Stimulated activated CD8-positive, alpha-beta memory T cell treated with anti-CD3 and anti-CD28 coated beads, Interleukin-4, amount 100 ng/mL, for 24 hours (primary cell): ENCODE measurements at regions not wholly inside any gene's neighbourhood (a gene's known extent, or its start where the extent isn't known, plus 50 kb on each side); places are given as distances from the start of the nearest gene placed in this dataset.

ENCODE experiments used
- DNase-seq: peaks from one replicate; pipeline ENCODE4 v3.0.0-alpha.2; 2020; ENCODE audit warnings: low read depth

DNA sequence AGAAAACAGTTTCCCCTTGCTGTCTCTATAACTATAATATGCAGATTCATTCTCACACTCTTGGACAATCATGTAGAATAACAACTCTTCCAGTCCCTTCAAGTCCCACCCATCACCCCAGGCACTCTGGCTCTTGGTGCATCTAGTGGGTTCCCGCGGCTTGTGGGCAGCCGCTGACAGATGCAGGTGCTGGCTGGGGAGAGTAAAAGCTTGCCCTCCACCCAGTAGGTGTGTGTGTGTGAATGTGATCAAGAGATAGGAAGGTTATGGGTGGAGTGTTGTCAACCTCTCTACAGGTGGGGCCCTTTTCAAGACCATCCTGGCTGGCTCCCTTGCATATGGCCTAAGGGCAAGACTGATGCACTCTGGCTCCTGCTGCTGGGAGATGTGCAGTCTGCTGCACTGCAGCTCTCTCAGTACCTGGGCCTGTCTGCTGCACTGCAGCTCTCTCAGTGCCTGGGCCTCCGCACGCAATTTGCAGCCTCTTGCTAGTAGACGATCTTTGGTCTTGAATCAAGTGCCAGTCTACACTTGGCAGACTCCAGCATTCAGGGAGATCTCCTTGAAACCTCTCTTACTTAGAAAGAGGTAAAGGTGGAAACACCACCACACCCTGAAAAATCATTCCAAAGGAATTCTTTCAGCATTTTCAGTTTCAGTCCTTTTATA lies 189.7 kb upstream of the GDNF start:
- DNase-seq, result no peak

DNA sequence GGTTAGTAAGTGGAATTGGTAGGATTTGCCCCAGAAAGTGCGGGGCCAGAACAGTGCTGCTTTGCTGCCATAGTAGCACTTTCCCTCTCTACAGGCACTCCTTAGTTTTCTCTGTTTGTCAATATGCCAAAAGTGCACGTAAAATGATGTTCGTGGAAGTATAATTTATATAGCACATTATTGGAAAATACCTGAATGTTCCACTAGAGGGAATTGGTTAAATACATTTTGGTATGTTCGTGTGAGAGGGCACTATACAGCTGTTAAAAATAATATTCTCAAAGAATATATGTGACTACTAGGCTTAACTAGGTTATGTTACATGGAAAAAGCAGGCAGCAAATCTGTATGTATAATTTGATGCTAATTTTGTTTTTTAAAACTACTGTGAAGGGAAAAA lies 184.0 kb upstream of the GDNF start:
- no peak for DNase-seq

DNA sequence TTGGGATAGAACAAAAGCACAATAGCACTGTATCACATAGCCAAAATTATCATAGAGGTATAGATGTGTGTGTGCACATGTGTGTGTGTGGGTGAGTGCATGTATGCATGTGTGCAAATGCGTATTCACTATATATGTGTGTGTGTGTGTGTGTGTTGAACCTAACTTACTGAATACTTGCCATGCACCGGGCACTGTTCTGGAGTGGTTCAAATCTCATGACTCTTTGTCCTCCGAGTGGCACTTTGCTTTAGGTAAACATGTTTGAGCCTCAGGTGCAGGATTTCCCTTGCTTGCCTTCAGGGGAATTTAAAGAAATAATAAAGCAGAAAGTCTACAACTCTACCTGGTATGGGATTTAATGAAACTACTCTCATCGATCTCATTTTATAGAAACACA lies 183.5 kb upstream of the GDNF start:
- DNase-seq, result no peak

DNA sequence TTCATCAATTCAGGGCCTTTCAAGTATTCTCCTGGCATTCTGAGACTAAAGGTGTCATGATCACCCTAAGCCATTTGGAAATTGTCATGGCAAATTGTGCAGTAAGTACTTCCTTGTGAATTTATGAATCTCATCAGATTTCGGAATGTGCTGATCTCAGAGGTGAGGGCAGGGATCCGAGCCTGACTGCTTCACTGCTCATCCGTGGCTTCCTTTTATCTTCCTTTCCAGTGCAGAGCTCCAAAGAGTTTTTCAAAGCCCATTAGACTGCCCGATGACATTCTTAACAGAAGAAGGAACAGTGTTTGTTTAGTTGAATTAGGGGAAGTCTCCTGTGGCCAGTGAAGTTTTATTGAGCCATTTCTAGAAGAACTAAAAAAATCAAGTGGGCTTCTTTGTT lies 182.8 kb upstream of the GDNF start:
- DNase-seq, result no peak

DNA sequence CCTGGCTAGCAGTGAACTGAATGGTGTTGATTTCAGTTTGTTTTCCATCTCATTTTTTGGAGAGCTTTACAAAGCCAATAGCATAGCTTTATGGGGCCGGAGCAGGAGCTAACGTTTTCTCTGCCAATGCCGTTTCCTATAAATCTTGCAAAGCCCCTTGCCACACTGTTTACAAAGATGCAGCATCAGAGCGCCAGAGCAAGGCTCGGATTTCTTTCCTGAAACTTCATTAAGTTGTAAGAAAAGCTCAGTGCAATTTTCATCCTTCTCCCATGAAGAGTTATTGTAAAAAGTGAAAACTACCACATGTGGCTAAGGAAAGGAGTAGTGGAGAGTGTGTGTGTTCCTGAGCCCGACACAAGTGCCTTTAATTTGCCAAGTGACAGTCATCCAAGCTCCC lies 178.2 kb upstream of the GDNF start:
- no peak for DNase-seq

DNA sequence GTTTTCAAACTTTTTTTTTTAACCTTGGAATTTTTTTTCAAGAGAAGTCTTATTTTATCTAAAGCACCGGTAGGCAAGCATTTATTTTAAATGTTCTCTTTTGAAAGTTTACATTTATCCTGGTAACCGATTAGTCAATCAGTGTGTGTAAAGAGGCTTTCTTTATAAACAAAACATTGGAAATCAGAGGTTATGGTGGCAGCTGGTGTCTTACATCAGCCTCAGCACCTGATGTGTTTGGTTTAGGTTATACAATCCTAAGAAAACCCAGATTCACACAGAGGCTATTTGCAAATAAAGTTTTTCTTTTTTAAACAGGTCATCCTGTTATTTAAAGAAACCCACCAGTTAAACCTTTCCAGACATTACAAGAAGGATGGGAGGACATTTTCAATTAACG lies 173.3 kb upstream of the GDNF start:
- DNase-seq, result no peak

DNA sequence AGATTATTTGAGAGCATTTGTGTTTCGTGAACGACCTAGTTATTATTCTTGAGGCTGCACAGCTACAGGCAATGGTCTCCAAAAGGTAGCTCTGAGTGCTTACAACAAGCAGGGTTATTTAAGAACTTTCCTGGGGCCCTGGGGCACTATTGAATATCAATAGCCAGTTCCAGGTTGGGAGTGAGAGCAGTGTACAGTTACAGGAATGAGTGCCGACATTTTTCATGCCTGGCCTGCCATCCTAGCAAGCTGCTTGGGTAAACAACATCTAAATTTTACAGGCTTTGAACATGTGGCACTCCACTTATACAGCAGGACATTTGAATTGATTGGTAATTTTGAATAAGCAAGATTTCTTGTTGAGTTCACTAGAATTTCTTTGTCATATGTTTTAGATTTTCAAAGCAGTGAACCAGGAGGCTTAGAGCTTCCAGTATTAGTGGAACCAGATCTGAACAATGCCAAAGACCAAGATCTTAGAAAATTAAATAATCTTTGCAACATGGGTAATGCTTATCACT lies 171.9 kb upstream of the GDNF start:
- no peak for DNase-seq

DNA sequence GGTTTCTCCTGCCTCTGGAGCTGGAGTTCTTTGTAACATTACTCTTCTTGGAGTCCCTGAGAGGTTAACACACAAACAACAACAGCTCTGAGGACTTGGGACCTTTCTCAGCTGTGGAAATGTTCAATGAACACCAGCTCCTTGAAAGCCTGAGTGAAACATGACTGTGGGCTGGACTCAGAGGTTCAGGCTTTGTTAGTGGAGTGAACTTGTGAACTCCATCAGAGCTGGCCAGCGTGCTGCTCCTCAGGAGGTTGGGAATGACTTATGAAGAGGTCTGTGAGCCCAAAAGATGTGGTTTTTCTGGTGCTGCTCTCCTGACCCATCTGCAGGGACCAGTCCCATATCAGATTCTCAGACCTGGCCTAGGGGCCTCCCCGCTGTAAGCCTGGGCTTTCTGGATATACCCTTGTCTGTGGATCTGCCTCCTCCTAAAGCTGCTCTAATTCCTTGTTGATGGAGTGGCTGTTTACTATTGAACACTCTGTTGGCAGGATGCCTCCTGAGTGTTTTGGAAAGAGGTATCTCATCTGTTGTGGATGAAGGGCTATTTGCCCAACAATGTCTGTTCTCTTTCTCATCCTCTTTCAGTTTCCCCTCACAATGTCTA lies 170.0 kb upstream of the GDNF start:
- no peak for DNase-seq

DNA sequence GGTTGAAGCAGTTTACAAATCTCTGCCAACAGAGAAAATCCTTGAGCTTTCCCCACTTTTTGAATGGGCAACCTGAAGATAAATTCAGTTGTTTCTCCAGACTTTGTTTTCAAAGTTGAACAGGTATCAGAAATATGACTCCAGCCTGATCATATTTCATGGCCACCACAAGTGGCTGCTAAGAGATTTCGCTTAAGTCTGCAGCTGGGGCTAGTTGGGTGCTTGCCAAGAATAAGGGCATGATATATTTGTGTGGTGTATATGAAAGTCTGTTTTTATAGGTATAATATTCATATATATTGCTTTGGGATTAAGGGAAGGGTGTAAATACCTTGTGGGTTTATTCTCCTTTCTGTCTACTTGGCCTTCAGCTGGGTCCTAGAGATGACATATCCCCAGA lies 168.4 kb upstream of the GDNF start:
- no peak for DNase-seq

DNA sequence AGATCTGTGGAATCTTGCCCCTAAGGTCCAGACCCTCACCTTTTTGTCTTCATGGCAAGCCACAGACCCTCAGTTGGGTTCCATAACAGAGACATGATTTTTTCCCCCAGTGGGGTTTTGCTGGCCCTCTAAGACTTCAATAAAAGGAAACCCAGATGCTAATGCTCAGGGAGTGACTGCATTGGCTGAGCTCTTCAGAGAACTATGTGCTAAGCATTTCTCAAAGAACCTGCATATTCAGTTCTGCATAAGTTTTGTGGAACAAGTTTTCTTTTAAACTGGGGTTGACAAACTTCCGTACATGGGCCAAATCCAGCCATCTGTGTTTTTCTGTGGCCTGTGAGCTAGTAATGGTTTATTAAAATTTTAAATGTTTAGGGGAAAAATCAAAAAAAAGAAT lies 159.8 kb upstream of the GDNF start:
- DNase-seq, result no peak

DNA sequence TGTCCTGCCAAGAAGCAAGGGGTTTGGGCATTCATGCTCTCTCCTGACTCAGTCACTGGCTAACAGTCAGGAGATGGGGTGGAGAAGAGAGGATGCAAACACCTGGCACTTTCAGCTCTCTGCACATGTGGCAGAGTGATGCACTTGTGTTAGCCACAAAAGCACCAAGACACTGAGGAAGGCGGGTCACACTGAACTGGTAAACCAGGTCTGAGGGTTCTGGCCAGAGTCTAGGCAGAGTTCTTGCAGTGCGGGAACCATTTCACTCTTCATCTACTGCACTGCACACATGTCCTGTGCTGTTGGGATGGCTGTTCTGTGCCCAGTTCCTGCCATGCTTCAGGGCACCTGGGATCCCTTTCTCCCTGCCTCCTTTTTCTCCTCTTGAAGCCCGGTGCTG lies 157.1 kb upstream of the GDNF start:
- no peak for DNase-seq

DNA sequence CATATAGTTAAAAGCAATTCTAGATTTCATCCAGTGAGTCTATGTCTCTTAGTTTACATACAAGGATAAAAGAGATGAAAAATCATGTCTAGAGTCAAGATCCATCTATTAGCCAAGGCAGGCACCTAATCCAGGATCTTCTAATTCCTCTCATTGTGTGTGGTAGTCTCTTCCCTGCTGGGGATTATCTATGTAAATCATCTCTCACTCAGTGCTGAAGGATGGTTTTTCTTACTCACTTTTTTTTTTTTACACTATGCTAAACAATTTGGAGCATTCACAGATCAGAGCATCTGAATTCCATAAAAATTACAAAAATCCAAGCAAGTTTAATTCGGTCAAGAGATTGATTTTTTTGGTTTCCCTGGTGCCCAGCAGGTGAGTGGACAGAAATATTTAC lies 154.9 kb upstream of the GDNF start:
- no peak for DNase-seq

DNA sequence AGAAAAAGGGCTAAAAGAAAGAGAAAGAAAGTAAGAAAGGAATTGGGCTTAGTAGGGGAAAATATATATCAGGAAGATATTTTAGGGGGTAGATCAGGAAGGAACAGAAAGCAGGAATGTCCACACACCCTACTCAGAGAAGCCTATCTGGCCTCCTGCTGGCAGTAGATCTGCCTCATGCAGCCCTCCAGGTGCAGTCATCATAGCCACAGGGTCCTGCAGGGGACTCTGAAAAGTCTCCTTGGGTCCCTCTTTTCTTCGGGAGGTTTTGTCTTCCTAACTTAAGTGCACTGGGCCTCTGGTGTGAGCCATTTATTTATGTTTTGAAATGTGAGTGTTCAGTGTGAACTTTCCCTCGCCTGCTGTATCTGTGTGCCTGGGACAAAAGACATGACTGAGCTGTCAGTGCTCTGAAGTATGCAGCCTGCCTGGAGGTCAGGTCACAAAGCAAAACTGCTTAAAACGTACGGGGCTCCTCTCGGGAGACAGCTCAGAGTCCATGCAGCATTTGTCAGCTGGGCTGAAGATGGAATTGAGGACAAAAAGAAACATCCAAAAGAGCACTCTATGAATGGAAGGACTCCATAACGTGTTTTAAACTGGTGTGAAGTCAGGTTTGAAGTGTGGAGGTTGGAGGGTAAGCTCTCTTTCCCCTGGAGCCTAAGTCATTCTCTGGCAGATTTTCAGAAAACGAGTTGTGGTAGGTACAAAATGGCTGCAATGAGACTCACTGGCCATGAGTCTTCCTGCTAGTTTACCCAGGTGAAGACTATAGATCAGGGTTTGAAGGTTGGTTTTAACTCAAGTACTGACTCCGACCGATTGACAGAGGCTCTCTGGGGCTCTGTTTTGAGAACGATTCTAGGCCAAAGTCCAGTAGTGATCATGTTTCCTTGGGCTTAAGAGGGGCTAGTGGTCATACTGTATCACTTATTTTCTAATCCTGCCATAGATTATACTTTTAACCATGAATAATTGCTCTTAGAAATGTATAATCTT lies 151.8 kb upstream of the GDNF start:
- DNase-seq, result no peak

DNA sequence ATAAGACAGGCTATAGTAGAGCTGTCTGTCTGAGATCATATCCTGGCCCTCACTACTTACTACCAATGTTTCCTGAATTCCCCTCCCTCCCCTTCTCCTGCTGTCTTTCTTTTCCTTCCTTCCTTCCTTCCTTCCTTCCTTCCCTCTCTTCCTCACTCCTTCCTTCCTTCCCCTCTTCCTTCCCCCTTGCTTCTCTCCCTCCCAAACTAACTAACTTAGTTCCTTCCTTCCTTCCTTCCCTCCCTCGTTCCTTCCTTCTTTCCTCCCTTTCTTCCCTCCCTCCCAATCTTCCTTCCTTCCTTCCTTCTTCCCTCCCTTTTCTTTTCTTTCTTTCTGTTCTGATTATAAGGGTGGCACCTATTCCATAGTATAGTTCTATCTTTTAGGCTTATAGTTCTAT lies 150.0 kb upstream of the GDNF start:
- DNase-seq, result no peak

DNA sequence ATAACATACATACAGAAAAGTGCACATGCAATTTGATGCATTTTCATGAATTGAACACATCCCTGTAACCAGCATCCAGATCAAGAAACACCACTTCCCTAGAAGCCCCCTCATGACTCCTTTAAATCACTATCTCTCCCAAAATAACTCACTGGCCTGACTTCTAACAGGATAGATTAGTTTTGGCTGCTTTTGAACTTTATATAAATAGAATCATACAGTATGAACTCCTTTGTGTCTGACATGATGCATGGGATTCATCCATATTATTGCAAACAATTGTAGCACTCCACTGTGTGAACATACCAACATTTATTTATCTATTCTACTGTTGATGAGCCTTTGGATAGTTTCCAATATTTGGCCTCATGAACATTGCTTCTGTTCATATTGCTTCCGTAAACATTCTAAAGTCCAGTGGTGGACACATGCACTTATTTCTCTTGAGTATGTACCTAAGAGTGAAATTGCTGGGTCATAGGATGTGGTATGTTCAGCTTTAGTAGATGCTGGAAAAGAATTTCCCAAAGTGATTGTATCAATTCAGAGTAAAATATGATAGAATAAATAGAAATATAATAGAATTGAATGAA lies 148.7 kb upstream of the GDNF start:
- DNase-seq, result no peak

DNA sequence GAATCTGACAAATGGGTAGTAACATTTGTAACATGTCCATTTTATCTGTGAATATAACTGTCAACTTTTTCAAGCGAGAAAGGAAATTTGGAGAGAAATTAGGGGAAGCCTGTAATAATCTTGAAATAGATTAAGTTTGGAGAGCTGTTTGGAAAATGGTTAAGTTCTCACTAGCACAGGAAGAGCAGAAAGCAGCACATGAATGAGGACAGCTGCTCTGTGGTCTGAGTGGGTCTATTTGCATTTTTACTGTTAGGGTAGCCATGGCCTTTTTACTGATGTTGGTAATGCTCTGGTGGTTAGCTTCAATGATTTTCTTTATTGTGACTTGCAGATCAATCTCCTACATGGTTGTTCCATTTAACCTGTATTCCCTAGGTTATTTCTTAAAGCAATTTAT lies 144.5 kb upstream of the GDNF start:
- DNase-seq, result no peak

DNA sequence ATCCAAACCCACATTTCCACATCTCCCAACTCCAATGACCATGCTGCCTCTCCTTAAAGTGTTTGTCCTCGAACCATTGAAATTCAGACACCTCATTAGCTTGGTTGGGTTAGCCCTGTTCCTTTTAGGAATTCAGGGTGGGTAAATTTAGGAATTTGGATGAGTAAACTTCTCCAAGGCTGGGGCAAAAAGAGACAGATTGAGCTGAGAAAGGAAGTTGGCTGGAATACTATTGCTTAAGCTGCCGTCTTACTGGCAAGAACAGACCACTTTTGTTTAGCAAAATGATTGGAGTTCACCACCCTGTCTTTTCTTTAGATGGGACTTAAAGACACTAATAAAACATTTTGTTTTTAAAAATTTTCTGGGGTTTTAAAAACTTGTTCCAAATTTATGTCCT lies 143.6 kb upstream of the GDNF start:
- DNase-seq, result no peak

DNA sequence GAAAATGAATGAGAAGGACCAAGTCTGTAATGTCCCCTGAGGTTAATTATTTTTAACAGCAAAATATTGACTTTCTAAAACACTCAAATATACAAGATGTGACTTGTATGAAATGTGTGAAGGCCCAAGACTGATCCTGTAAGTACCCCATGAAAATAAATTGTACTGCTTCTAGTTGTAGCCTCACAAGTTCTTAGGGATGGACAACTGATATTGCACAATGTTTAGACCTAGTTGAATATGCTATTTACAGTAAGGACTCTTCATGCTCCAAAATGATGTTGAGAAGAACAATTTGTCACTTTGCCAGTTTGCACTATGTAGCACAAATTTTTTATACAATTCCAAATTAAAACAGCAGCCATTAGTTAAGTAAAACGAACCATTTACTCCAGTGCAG lies 139.7 kb upstream of the GDNF start:
- DNase-seq, result no peak

DNA sequence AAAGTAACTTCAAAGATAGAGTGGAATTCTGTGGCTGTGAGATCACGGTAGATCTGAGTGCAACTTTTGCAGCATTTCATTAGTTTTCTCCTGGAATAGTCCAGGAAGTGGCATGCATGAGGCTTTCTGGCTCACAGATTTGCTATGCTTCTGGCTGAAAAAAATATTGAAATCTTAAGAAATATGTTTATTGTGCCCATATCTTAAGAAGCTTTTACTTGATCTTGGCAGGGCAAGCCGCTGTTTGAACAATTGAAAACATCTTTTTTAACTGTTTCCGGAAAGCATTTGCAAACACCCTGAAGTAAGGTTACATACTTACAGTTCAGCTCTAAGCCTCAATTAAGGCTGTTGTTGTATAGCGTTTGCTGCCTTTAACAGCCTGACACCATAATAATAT lies 135.7 kb upstream of the GDNF start:
- DNase-seq, result no peak

DNA sequence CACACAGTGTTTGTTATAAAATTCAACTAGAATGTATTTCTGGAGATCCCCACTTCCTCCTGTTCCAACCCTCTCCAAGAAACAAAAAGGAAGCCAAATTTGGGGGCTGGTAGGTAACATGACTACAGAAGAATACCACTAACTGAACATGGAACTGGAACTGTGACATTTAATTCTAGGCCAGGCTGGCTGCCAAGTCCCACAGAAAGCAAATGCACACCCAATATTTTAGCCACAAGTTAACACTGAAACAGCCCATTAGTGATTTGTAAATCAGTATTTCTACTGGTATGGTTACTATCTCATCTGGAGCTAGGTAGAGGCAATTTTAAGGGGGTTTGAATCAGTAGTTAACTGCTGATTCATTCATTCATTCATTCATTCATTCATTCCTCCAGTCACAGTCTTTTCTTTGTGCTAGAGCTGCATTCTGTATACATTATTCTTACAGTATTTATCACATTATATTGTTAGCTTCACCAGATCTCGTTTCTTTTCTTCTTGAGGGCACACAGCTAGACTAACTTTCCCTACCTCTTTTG lies 131.7 kb upstream of the GDNF start:
- no peak for DNase-seq

DNA sequence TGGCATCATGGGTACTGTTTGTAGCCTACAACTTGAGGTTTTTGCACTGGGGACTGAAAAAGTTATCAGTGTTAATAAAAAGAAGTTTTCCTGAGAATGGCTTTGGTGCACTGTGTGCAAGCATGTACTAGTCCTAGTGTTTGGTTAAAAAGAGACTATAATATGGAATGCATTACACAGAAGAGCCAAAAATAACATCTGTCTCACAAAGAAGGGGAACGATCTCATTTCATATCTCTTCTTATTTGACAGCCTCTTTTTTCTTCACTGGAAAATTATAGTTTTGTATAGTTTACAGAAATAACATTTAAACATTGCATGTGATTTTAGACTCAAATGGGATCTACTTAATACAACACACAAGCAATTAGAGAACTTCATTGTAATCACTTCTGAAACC lies 127.0 kb upstream of the GDNF start:
- DNase-seq, result no peak

DNA sequence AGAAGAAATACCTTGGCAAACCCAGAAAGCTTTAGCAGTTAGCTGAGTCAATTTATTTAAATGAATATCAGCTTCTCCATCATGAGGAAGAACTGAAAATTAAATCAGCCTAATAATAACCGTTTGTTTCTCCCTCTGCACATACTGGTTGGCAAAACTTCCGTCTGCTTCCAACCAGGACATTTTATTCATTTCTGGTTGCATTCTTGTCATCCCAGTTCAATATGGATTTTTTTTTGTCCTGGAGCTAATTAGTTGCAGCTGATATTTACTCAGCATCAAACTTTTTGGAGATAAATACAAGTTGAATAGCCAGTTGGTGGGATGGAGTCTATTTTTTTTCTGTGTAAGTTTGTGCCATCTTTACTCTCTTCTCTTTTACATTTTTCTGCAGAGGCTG lies 126.5 kb upstream of the GDNF start:
- DNase-seq, result no peak
